ENCODE measurements at regions not wholly inside any gene's neighbourhood (a gene's known extent, or its start where the extent isn't known, plus 50 kb on each side); places are given as distances from the start of the nearest gene placed in this dataset.

DNA sequence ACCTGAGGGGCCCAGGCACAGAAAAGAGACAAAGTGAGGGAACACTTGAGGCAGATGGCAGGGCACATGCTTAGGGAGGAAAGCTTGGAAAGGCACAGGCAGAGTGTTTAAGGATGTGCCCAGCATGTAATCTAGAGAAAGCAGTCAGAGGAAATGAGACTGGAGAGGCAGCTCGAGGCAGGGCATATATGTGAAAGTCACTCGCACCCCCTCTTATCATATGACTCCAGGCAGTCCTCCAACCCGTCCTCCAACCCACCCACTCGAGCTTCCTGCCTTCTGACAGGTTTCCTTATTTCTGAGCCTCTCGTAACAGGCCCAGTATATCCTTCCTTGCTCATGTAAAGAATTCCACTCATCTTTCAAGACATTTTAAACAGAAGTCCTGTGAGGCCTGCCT, 294.0 kb downstream of the SOX2 start:
- TF ChIP-seq, protein P1, sequence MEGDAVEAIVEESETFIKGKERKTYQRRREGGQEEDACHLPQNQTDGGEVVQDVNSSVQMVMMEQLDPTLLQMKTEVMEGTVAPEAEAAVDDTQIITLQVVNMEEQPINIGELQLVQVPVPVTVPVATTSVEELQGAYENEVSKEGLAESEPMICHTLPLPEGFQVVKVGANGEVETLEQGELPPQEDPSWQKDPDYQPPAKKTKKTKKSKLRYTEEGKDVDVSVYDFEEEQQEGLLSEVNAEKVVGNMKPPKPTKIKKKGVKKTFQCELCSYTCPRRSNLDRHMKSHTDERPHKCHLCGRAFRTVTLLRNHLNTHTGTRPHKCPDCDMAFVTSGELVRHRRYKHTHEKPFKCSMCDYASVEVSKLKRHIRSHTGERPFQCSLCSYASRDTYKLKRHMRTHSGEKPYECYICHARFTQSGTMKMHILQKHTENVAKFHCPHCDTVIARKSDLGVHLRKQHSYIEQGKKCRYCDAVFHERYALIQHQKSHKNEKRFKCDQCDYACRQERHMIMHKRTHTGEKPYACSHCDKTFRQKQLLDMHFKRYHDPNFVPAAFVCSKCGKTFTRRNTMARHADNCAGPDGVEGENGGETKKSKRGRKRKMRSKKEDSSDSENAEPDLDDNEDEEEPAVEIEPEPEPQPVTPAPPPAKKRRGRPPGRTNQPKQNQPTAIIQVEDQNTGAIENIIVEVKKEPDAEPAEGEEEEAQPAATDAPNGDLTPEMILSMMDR (conservative IDR thresholded peaks at IDR 0.05; ENCODE audit: low read depth, low read length), result no peak
- no peak for TF ChIP-seq EZH2 (IDR thresholded peaks at IDR 0.05; ENCODE audit: borderline replicate concordance, low read depth, low read length, poor library complexity, severe bottlenecking)
